Neural cell (in vitro differentiated cells): ENCODE measurements at regions not wholly inside any gene's neighbourhood (a gene's known extent, or its start where the extent isn't known, plus 50 kb on each side); places are given as distances from the start of the nearest gene placed in this dataset.

Experiments used
- H2AFZ ChIP-seq: fragments of 200-600, 300-800 bp; sonication (generic), shearing (Covaris generic); 2 replicates; pipeline ENCODE4 v1.6.0; 2014; ENCODE audit warnings: low read depth, mild to moderate bottlenecking, antibody characterized with exemption, low read length, moderate library complexity
- H3F3A ChIP-seq: fragments of 200-600 bp; shearing (Covaris generic); 2 replicates; pipeline ENCODE4 v1.6.1; 2016; ENCODE audit warnings: mild to moderate bottlenecking, moderate library complexity, mixed read lengths, antibody characterized with exemption, low read length; ENCODE audit not compliant: insufficient read depth, poor library complexity, severe bottlenecking
- H3K27ac ChIP-seq: fragments of 200-600, 300-800 bp; sonication (generic), shearing (Covaris generic); 2 replicates; pipeline ENCODE4 v1.5.1; 2014; ENCODE audit warnings: mild to moderate bottlenecking, low read length, moderate library complexity
- H3K27me3 ChIP-seq: fragments of 300-800, 200-600 bp; sonication (generic), shearing (Covaris generic); 2 replicates; pipeline ENCODE4 v1.6.0; 2014; ENCODE audit warnings: mild to moderate bottlenecking, low read depth, low read length, moderate library complexity; ENCODE audit not compliant: insufficient read depth
- H3K36me3 ChIP-seq: fragments of 300-800, 200-600 bp; sonication (generic), shearing (Covaris generic); 2 replicates; pipeline ENCODE4 v1.5.1; 2014; ENCODE audit warnings: mild to moderate bottlenecking, antibody characterized with exemption, low read length, moderate library complexity; ENCODE audit not compliant: insufficient read depth
- H3K4me2 ChIP-seq: fragments of 300-800, 200-600 bp; sonication (generic), shearing (Covaris generic); 2 replicates; pipeline ENCODE4 v1.6.0; 2014; ENCODE audit warnings: mild to moderate bottlenecking, low read length
- H3K4me3 ChIP-seq: fragments of 300-800, 200-600 bp; sonication (generic), shearing (Covaris generic); 2 replicates; pipeline ENCODE4 v1.5.1; 2014; ENCODE audit warnings: mild to moderate bottlenecking, low read length, moderate library complexity
- H3K79me2 ChIP-seq: fragments of 200-600 bp; shearing (Covaris generic); replicated peaks from 2 replicates; pipeline ENCODE4 v1.6.0; 2014; ENCODE audit warnings: mild to moderate bottlenecking, low read length, moderate library complexity; ENCODE audit not compliant: insufficient read depth
- H3K9ac ChIP-seq: fragments of 300-800, 200-600 bp; sonication (generic), shearing (Covaris generic); 2 replicates; pipeline ENCODE4 v1.6.1; 2016; ENCODE audit warnings: mild to moderate bottlenecking, low read length, mixed read lengths
- H3K9me2 ChIP-seq: fragments of 200-600 bp; shearing (Covaris generic); 2 replicates; pipeline ENCODE4 v1.6.1; 2016; ENCODE audit warnings: mild to moderate bottlenecking, low read length, mixed read lengths; ENCODE audit not compliant: insufficient read depth
- H3K9me3 ChIP-seq: fragments of 200-600, 300-800 bp; sonication (generic), shearing (Covaris generic); 2 replicates; pipeline ENCODE4 v1.6.1; 2016; ENCODE audit warnings: mild to moderate bottlenecking, mixed run types, low read length, moderate library complexity, mixed read lengths
- H4K20me1 ChIP-seq: fragments of 200-600 bp; shearing (Covaris generic); 2 replicates; pipeline ENCODE4 v1.6.1; 2016; ENCODE audit warnings: mild to moderate bottlenecking, mixed run types; ENCODE audit not compliant: insufficient read depth
- CTCF ChIP-seq: fragments of 450-650 bp; IDR thresholded peaks from 2 replicates; pipeline ENCODE4 v1.5.1; 2014; ENCODE audit warnings: antibody characterized with exemption, mild to moderate bottlenecking, moderate library complexity; ENCODE audit not compliant: poor library complexity, severe bottlenecking
- EP300 ChIP-seq: fragments of 450-650 bp; conservative IDR thresholded peaks from 2 replicates; pipeline ENCODE4 v1.6.1; 2014; ENCODE audit warnings: antibody characterized with exemption, mild to moderate bottlenecking, moderate library complexity; ENCODE audit not compliant: poor library complexity, severe bottlenecking
- EZH2 ChIP-seq: fragments of 200-600, 300-800 bp; shearing (Covaris generic), sonication (generic); IDR thresholded peaks from 2 replicates; pipeline ENCODE4 v1.6.1; 2014; ENCODE audit warnings: antibody characterized with exemption, low read length, borderline replicate concordance, mild to moderate bottlenecking; ENCODE audit not compliant: insufficient read depth, poor library complexity, severe bottlenecking
- MXI1 ChIP-seq: fragments of 450-650 bp; conservative IDR thresholded peaks from 2 replicates; pipeline ENCODE4 v1.6.1; 2014; ENCODE audit warnings: antibody characterized with exemption, mild to moderate bottlenecking; ENCODE audit not compliant: poor library complexity, severe bottlenecking
- POLR2AphosphoS5 ChIP-seq: IDR thresholded peaks from 2 replicates; pipeline ENCODE4 v1.6.1; 2012
- RAD21 ChIP-seq: fragments of 450-650 bp; conservative IDR thresholded peaks from 2 replicates; pipeline ENCODE4 v1.6.1; 2014; ENCODE audit warnings: antibody characterized with exemption, mild to moderate bottlenecking, moderate library complexity
- REST ChIP-seq: IDR thresholded peaks from 2 replicates; pipeline ENCODE4 v1.6.1; 2012; ENCODE audit warnings: borderline replicate concordance
- SMC3 ChIP-seq: fragments of 450-650 bp; conservative IDR thresholded peaks from 2 replicates; pipeline ENCODE4 v1.6.1; 2014; ENCODE audit warnings: antibody characterized with exemption, mild to moderate bottlenecking, moderate library complexity; ENCODE audit not compliant: poor library complexity
- TAF1 ChIP-seq: IDR thresholded peaks from 2 replicates; pipeline ENCODE4 v1.6.1; 2012; ENCODE audit warnings: low read depth

- Histone ChIP-seq H3K79me2 (no peaks in the 10 kb centered on the region), H3K4me3 (no peak overlapping the region), H3K27ac (no peak overlapping the region), H3F3A (no peaks in the 10 kb centered on the region), H3K27me3 (no peaks in the 10 kb centered on the region), H2AFZ (no peak overlapping the region), H3K9me2 (no peaks in the 10 kb centered on the region), H3K4me2 (no peak overlapping the region), H4K20me1 (no peaks in the 10 kb centered on the region), H3K36me3 (no peaks in the 10 kb centered on the region), H3K9me3 (no peaks in the 10 kb centered on the region), H3K9ac (no peak overlapping the region)
- TF ChIP-seq MXI1 = no peak
These were observed 184.6 kb upstream of the TBC1D5 start for GRCh38 chr3:17927036-17927435.

GRCh38 chr3:17915341-17915740, 172.9 kb upstream of the TBC1D5 start:
- Histone ChIP-seq H3K9ac (no peak overlapping the region), H3K9me3 (no peaks in the 10 kb centered on the region), H3K4me2 (no peak overlapping the region), H3K27ac (no peak overlapping the region), H2AFZ (no peak overlapping the region), H3K9me2 (no peaks in the 10 kb centered on the region), H3F3A (no peaks in the 10 kb centered on the region), H3K79me2 (no peaks in the 10 kb centered on the region), H3K36me3 (no peaks in the 10 kb centered on the region), H3K4me3 (no peak overlapping the region), H4K20me1 (no peaks in the 10 kb centered on the region), H3K27me3 (no peaks in the 10 kb centered on the region)
- TF ChIP-seq POLR2AphosphoS5 (no peak), TAF1 (no peak), EZH2 (no peak), REST (no peak), CTCF (no peak), SMC3 (no peak), EP300 (no peak), MXI1 (no peak), RAD21 (no peak)

GRCh38 chr3:17913359-17913758, 170.9 kb upstream of the TBC1D5 start:
- Histone ChIP-seq H3K9me3 (no peaks in the 10 kb centered on the region), H3K79me2 (no peaks in the 10 kb centered on the region), H3K27ac (no peak overlapping the region), H3K9ac (no peak overlapping the region), H3K4me3 (no peak overlapping the region), H3K36me3 (no peaks in the 10 kb centered on the region), H2AFZ (no peak overlapping the region), H3K9me2 (no peaks in the 10 kb centered on the region), H4K20me1 (no peaks in the 10 kb centered on the region), H3K4me2 (no peak overlapping the region), H3F3A (no peaks in the 10 kb centered on the region), H3K27me3 (no peaks in the 10 kb centered on the region)
- TF ChIP-seq RAD21 (no peak), SMC3 (no peak), REST (no peak)
